Bronchial epithelial cell (primary cell): ENCODE measurements at regions not wholly inside any gene's neighbourhood (a gene's known extent, or its start where the extent isn't known, plus 50 kb on each side); places are given as distances from the start of the nearest gene placed in this dataset.

ENCODE experiments used
- DNase-seq: peaks from one replicate; pipeline ENCODE4 v3.0.0-alpha.2; 2010; ENCODE audit warnings: low read depth
- FAIRE-seq: peaks from 2 replicates; lab custom pipeline; 2011; peaks lifted over from hg19 to GRCh38; lab: Jason Lieb, UNC
- H3K27me3 ChIP-seq: 2 replicates; pipeline ENCODE4 v1.5.1; 2011; ENCODE audit warnings: low read length; ENCODE audit not compliant: control insufficient read depth, insufficient read depth
- H3K36me3 ChIP-seq: 2 replicates; pipeline ENCODE4 v1.5.1; 2011; ENCODE audit warnings: low read length; ENCODE audit not compliant: control insufficient read depth, insufficient read depth
- H3K4me3 ChIP-seq: 2 replicates; pipeline ENCODE4 v1.5.1; 2011; ENCODE audit warnings: mild to moderate bottlenecking, low read depth, low read length, control low read depth
- TF ChIP-seq, protein P1 (sequence below): IDR thresholded peaks from 2 replicates; pipeline ENCODE4 v1.5.1; 2011; ENCODE audit warnings: mild to moderate bottlenecking, moderate library complexity, low read length, control low read depth, inconsistent platforms; ENCODE audit not compliant: insufficient read depth, severe bottlenecking

DNA sequence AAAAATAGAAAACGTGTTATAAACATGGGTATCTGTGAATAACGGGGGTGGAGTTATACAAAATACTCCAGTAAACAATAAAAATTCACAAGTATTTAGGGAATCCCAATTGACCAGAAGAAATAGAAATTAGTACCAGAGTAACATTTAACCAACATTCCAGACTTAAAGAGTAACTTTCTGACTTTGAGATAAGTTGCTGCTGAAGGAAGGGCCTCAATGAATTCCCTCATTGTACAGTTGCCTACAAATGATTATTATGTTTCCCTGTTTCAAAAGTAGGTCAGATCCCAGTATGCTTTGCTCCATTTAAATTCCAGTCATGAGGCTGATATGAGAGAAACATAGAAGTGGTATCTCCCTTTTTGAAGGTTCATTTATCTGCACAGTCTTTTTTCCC is 88.3 kb upstream of the KCNH7 start:
- H3K36me3 ChIP-seq = no peaks in the 10 kb centered on the region
- no peak for FAIRE-seq
- TF ChIP-seq, protein P1, sequence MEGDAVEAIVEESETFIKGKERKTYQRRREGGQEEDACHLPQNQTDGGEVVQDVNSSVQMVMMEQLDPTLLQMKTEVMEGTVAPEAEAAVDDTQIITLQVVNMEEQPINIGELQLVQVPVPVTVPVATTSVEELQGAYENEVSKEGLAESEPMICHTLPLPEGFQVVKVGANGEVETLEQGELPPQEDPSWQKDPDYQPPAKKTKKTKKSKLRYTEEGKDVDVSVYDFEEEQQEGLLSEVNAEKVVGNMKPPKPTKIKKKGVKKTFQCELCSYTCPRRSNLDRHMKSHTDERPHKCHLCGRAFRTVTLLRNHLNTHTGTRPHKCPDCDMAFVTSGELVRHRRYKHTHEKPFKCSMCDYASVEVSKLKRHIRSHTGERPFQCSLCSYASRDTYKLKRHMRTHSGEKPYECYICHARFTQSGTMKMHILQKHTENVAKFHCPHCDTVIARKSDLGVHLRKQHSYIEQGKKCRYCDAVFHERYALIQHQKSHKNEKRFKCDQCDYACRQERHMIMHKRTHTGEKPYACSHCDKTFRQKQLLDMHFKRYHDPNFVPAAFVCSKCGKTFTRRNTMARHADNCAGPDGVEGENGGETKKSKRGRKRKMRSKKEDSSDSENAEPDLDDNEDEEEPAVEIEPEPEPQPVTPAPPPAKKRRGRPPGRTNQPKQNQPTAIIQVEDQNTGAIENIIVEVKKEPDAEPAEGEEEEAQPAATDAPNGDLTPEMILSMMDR = no peak
- DNase-seq = no peak
- no peaks in the 10 kb centered on the region for H3K27me3 ChIP-seq
- no peak overlapping the region for H3K4me3 ChIP-seq

- no peak overlapping the region for H3K4me3 ChIP-seq
- peak; percentile 83 for FAIRE-seq
- no peaks in the 10 kb centered on the region for H3K36me3 ChIP-seq
- no peaks in the 10 kb centered on the region for H3K27me3 ChIP-seq
- peak; percentile 98 for DNase-seq
- TF ChIP-seq, protein P1 = no peak
Observed at GRCh38 chr2:162926501-162926900, 87.9 kb upstream of the KCNH7 start.

GRCh38 chr2:162925595-162925994 is 87.0 kb upstream of the KCNH7 start:
- H3K27me3 ChIP-seq = no peaks in the 10 kb centered on the region
- H3K4me3 ChIP-seq = no peak overlapping the region
- H3K36me3 ChIP-seq = no peaks in the 10 kb centered on the region
- FAIRE-seq = no peak
- TF ChIP-seq, protein P1 = no peak
- DNase-seq = peak; percentile 73

DNA sequence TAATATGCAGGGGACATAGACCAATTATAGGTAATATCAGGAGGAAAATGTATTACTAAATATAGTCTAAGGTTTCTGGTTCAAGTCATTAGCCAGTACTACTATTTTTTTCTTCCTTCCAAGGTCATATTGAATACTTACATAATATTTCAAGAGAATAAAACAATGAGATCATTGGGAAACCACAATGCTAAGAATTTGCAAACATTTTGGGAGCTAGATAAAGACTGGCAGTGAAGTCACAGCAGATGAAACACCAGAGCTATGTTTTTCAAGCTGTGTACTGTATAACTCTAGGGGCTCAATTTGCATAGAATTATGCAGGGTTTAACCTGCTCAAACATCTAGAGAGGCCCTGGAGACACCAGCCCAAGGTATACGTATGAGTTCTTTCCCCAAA is 80.5 kb upstream of the KCNH7 start:
- no peak for DNase-seq
- Histone ChIP-seq H3K4me3 (no peak overlapping the region), H3K27me3 (no peaks in the 10 kb centered on the region), H3K36me3 (no peaks in the 10 kb centered on the region)
- FAIRE-seq = no peak
- TF ChIP-seq, protein P1 = no peak

GRCh38 chr2:162917626-162918025 is 79.1 kb upstream of the KCNH7 start:
- no peak for DNase-seq
- H3K27me3 ChIP-seq = no peaks in the 10 kb centered on the region
- H3K4me3 ChIP-seq = no peak overlapping the region
- H3K36me3 ChIP-seq = no peaks in the 10 kb centered on the region
- FAIRE-seq = no peak
- TF ChIP-seq, protein P1 = no peak

GRCh38 chr2:162916286-162916801 is 77.8 kb upstream of the KCNH7 start:
- no peak for DNase-seq
- Histone ChIP-seq H3K4me3 (no peak overlapping the region), H3K27me3 (no peaks in the 10 kb centered on the region), H3K36me3 (no peaks in the 10 kb centered on the region)
- no peak for FAIRE-seq
- TF ChIP-seq, protein P1 = no peak
